ENCODE measurements at regions not wholly inside any gene's neighbourhood (a gene's known extent, or its start where the extent isn't known, plus 50 kb on each side); places are given as distances from the start of the nearest gene placed in this dataset.

- TF ChIP-seq POLR2AphosphoS5 (IDR thresholded peaks at IDR 0.05; ENCODE audit: borderline replicate concordance, low read depth, low read length) (no peak), EZH2 (IDR thresholded peaks at IDR 0.05) (no peak)
Measured at GRCh38 chr9:135369412-135369990, 110.1 kb upstream of the PPP1R26 start.

All from SK-N-MC (cell line).